Activated T-cell treated with anti-CD3 and anti-CD28 coated beads, Interleukin-2, amount 50 U/mL, for 24 hours (primary cell): ENCODE measurements at regions not wholly inside any gene's neighbourhood (a gene's known extent, or its start where the extent isn't known, plus 50 kb on each side); places are given as distances from the start of the nearest gene placed in this dataset.
"Not testable (repeated sequence)": the region's sequence is repeated elsewhere in the genome, so short reads cannot be mapped to it uniquely, and the experiment has no call there.

Experiments used
- DNase-seq: peaks from one replicate; pipeline ENCODE4 v3.0.0-alpha.2; 2020
- H3K27ac Mint-ChIP-seq: 2 replicates; pipeline ENCODE4 v1.8.0; 2020; ENCODE audit warnings: mild to moderate bottlenecking, mixed read lengths
- H3K27me3 Mint-ChIP-seq: 2 replicates; pipeline ENCODE4 v1.8.0; 2020; ENCODE audit warnings: mixed read lengths
- H3K36me3 Mint-ChIP-seq: 2 replicates; pipeline ENCODE4 v1.8.0; 2020; ENCODE audit warnings: low read depth, mixed read lengths
- H3K4me1 Mint-ChIP-seq: 2 replicates; pipeline ENCODE4 v1.8.0; 2020; ENCODE audit warnings: low read depth, mixed read lengths
- H3K4me3 Mint-ChIP-seq: 2 replicates; pipeline ENCODE4 v1.8.0; 2020; ENCODE audit warnings: mild to moderate bottlenecking, moderate library complexity, mixed read lengths
- H3K9me3 Mint-ChIP-seq: 2 replicates; pipeline ENCODE4 v1.8.0; 2020; ENCODE audit warnings: mixed read lengths

DNA sequence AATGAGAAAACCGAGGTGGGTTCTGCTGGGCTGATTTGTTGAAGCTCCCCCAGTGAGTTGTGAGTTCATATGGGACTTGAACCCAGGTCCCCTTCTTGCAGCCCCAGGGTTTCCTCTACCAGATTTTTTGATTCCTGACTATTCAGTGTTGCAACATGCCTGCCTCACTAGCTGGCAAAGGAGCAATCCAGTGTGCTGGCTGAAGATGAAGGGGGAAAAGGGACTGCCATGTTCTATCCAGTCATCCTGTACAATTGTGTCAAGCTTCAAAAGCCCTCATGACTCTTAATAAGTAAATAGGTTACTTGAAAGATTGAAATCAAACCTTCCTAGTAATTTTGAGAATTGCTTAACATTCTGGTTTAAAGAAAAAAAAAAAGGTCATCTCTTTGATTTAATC, 211.5 kb upstream of the TP63 start:
- Mint-ChIP-seq H3K4me3 (no peak overlapping the region), H3K9me3 (no peaks in the 10 kb centered on the region), H3K27me3 (no peaks in the 10 kb centered on the region), H3K27ac (no peak overlapping the region), H3K36me3 (no peaks in the 10 kb centered on the region), H3K4me1 (peaks cover 4% of the 10 kb centered on the region)
- no peak for DNase-seq

DNA sequence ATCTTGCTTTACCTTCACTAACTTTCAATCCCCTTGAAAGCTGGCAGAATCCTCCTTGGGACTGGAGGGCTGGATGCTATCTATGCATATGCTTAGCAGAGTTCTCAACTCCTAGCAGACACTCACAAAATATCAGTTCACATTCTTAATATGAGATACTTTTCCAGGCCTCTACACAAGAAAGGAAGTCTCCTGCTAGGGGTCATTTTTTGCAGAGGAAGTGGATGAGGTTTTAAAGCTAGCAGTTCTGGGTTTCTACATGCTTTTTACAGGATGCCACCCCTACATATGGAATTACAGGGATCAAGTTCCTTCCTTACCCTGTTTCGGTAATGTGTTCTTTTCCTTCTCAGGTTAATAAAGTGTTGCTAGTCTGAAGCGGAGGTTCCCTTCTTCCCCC, 206.3 kb upstream of the TP63 start:
- peaks cover 2% of the 10 kb centered on the region for H3K4me1 Mint-ChIP-seq

DNA sequence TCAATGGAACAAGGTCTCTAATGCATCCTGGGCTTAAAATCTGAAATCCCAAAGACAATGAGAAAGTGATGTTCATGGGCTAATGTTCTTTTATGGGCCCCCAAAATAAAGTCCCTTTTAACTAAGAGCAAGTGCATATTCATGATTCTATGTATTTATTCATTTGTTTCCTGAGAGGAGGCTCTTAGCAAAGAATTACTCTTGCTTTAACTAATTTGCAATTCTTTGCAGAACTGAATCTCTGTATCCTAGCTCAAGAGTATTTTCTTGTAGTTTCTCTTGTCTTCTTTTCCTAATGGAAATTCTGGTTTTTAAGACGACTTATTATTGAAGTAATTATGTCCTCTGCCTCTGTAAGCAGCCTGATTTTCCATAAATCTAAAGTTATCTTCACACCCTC, 202.2 kb upstream of the TP63 start:
- no peaks in the 10 kb centered on the region for H3K36me3 Mint-ChIP-seq
- H3K9me3 Mint-ChIP-seq = peaks cover 12% of the 10 kb centered on the region
- no peak for DNase-seq
- H3K4me3 Mint-ChIP-seq = no peak overlapping the region
- H3K27ac Mint-ChIP-seq = no peak overlapping the region
- no peaks in the 10 kb centered on the region for H3K4me1 Mint-ChIP-seq
- no peaks in the 10 kb centered on the region for H3K27me3 Mint-ChIP-seq

More for the DNA sequence above, 206.3 kb upstream of the TP63 start:
- Mint-ChIP-seq H3K27me3 (no peaks in the 10 kb centered on the region), H3K4me3 (no peak overlapping the region), H3K9me3 (peaks cover 4% of the 10 kb centered on the region), H3K36me3 (no peaks in the 10 kb centered on the region), H3K27ac (no peak overlapping the region)
- DNase-seq = no peak

DNA sequence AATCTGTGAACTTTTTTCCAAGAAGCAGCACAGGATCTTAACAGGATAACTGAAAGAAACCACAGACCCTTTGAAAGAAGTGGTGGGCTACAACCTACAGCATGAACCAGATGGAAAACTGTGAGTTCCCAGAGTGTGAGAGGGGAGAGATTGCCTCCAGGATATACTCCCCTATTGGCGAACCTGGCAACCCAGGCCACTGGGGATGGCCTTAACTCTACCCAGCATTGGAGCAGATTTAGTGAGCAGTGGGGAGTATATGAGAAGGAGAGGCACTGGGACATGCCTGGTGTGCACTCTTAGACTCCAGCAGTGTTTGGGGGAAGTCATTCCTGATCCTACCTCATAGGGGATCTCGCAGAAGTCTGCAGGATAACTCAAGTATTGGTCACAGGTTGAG, 201.0 kb upstream of the TP63 start:
- no peak for DNase-seq
- no peak overlapping the region for H3K27ac Mint-ChIP-seq
- H3K27me3 Mint-ChIP-seq = no peaks in the 10 kb centered on the region
- peaks cover 12% of the 10 kb centered on the region for H3K9me3 Mint-ChIP-seq
- no peaks in the 10 kb centered on the region for H3K4me1 Mint-ChIP-seq
- no peaks in the 10 kb centered on the region for H3K36me3 Mint-ChIP-seq
- H3K4me3 Mint-ChIP-seq = no peak overlapping the region

DNA sequence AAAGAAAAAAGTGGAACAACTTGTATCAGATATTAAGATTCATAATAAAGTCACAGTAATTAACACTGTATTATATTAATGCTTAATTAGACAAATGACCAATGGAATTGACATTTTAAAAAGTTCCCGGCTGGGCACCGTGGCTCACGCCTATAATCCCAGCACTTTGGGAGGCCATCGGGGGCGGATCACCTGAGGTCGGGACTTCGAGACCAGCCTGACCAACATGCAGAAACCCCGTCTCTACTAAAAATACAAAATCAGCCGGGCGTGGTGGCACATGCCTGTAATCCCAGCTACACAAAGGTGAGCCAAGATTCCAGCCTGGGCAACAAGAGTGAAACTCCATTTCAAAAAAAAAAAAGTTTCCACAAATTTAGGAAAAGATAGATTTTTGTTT, 188.9 kb upstream of the TP63 start:
- H3K9me3 Mint-ChIP-seq, DNase-seq, H3K4me1 Mint-ChIP-seq: not testable (repeated sequence)

DNA sequence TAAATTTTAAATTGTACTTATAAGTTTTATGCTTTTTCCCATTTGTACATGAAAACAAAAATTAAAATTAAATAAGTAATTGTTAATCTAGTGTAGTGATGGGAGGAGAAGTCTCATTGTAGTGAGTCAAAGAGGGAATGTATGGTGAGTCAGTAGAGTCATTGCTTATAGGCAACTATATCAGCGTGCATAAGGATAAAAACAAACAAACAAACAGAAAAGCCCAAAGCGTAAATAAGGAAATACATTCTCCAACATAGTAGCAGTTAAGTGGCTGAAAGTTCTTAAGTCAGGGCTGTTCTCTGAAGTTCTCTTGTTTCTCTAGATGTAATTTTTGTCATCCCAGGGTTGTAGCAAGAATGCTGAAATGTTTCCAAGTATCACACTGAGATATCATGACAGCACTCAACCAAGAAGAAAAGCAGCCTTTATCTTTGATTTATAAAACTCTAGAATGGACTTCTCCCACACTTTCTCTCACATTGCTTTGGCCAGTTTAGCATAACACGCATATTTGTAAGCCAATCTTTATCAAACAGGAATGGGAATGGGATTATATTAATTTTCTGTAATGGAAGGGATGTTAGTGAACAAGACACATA, 184.1 kb upstream of the TP63 start:
- Mint-ChIP-seq H3K9me3 (peaks cover 5% of the 10 kb centered on the region), H3K4me3 (no peak overlapping the region), H3K27me3 (no peaks in the 10 kb centered on the region), H3K36me3 (no peaks in the 10 kb centered on the region), H3K4me1 (no peaks in the 10 kb centered on the region), H3K27ac (no peak overlapping the region)
- no peak for DNase-seq

More for the DNA sequence above, 188.9 kb upstream of the TP63 start:
- H3K36me3 Mint-ChIP-seq, H3K27ac Mint-ChIP-seq, H3K4me3 Mint-ChIP-seq, H3K27me3 Mint-ChIP-seq: not testable (repeated sequence)

DNA sequence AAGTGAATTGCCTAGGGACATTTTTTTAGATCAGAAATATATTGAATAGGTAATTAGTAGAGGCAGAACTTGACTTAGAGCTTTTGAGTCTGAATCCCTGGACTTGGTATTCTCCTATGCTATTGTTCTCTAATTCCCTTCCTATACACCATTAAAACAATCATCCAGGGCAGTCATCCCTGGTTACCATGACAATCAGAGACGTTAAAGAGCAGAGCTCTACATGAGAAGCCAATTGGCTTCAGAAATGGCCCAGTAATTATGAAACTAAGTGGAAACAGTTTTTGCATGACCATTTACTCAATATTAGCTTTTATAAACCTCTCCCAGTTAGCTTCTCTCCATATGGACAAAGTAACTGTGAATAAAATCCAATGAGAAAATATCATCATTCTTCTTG, 182.1 kb upstream of the TP63 start:
- no peaks in the 10 kb centered on the region for H3K4me1 Mint-ChIP-seq
- no peaks in the 10 kb centered on the region for H3K36me3 Mint-ChIP-seq
- no peak overlapping the region for H3K27ac Mint-ChIP-seq
- no peak for DNase-seq
- H3K9me3 Mint-ChIP-seq = no peaks in the 10 kb centered on the region
- H3K27me3 Mint-ChIP-seq = no peaks in the 10 kb centered on the region
- H3K4me3 Mint-ChIP-seq = no peak overlapping the region

DNA sequence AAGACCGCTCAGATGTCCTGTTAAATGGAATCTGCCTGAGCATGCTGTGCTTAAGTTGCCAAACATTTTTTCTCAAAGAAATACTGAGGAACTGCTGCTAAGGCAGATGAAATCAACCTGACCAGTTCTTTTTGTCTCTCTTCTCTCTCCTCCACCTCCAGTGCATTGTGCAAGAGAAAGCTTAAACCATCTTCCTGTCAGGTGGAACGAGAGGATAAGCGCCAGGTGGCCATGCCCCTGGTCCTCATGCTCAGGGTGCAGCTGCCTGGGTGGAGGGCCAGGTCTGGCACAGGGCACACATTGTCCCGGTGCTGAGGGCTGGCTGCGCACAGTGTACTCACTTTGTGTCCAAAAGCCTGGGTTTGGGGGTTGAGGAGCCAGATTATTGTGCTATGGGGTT, 176.2 kb upstream of the TP63 start:
- DNase-seq = no peak
- no peak overlapping the region for H3K4me3 Mint-ChIP-seq
- H3K27ac Mint-ChIP-seq = no peak overlapping the region
- no peaks in the 10 kb centered on the region for H3K9me3 Mint-ChIP-seq
- no peaks in the 10 kb centered on the region for H3K4me1 Mint-ChIP-seq
- no peaks in the 10 kb centered on the region for H3K27me3 Mint-ChIP-seq
- no peaks in the 10 kb centered on the region for H3K36me3 Mint-ChIP-seq

DNA sequence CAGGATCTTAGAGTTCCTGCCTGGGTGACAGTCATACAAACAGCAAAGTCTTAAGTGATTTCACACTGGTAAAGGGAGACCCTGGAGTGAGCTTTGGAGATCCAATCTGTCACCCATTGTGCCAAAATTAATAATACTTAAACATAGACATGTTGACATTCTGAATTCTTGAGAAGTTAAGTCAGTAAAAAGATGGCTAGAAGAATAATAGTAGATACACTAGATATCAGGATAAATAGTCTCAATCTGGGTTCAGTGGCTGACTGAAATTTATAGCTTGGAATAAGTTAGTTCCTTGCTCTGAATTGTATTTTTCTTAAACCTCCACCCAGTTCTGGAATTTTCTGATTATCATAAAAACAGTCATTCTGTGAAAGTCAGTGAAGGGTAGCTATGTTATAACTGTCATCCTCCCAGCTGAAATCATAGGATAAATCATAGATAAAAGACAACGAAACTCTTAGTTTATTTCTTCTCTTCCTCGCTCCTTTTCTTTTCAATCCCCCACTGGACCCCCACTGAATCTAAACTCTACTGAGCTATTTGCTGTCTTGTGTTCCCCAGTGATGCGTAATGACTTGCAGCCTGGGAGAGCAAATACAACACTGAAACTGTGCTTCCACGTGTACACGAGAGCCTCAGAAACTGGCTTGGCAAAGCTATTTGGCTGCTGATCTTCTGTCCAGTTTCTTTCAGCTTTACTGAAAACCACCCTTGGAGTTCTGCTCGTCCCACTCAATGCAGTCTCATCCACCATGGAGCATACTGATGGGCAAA, 175.4 kb upstream of the TP63 start:
- Mint-ChIP-seq H3K9me3 (no peaks in the 10 kb centered on the region), H3K4me1 (no peaks in the 10 kb centered on the region), H3K27me3 (no peaks in the 10 kb centered on the region), H3K4me3 (no peak overlapping the region), H3K36me3 (no peaks in the 10 kb centered on the region), H3K27ac (no peak overlapping the region)
- no peak for DNase-seq

DNA sequence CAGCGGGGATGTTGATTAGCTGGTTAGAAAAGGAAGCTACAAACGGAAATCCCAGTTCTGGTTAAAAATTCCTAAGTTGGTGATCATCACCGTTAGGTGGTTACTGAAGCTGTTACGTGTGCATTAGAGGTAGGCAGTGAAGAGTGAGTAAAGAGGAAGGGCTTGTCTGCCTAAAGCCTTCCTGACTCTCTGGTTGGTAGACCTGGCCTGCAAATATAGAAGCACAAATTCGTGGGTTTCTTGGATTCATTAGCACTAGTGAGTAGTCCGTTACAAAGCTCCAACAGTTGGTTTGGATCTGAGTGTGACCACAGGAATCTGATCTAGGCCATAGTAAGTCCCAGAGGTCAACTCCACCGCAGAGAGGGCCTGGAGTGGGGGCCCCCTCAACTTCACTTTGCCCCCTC, 174.0 kb upstream of the TP63 start:
- Mint-ChIP-seq H3K27ac (no peak overlapping the region), H3K36me3 (no peaks in the 10 kb centered on the region), H3K9me3 (no peaks in the 10 kb centered on the region), H3K4me3 (no peak overlapping the region), H3K27me3 (no peaks in the 10 kb centered on the region), H3K4me1 (no peaks in the 10 kb centered on the region)
- no peak for DNase-seq

DNA sequence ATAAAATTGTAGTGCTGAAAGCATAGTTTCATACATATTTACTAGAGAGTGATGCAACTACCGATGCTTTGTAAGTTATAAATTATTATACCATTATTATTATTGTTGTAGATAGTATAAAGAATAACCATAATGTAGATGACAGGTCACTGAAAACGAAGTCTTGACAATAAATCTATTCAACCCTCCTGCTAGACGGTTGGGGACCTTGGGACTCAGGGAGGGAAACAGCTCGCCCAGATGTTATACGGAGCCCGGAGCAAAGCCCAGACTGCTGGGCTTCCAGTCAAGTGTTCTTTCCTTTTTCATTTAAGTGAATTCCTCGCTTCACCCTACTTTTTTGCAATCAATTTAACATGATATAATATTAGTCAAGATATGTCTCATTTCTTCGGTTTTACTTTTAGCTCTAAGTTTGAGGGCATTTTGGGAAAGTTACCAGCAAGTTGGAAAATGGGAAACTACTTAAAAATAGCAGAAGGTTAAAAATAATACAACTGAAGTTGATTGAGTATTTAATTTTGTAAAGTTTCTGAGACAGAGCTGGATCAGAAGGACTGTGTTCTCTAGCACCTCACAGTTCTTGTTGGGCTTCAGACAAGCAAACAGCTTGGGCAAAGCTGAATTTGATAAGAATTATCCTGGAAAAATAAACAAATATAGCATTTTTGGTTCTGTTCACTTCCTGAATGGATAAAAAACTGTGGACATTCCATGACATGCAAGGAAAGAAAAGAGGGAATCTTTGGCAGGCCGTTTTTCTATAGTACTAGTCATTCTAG, 173.4 kb upstream of the TP63 start:
- no peak for DNase-seq
- Mint-ChIP-seq H3K9me3 (no peaks in the 10 kb centered on the region), H3K4me3 (no peak overlapping the region), H3K4me1 (peaks cover 4% of the 10 kb centered on the region), H3K27ac (no peak overlapping the region), H3K36me3 (no peaks in the 10 kb centered on the region), H3K27me3 (no peaks in the 10 kb centered on the region)

DNA sequence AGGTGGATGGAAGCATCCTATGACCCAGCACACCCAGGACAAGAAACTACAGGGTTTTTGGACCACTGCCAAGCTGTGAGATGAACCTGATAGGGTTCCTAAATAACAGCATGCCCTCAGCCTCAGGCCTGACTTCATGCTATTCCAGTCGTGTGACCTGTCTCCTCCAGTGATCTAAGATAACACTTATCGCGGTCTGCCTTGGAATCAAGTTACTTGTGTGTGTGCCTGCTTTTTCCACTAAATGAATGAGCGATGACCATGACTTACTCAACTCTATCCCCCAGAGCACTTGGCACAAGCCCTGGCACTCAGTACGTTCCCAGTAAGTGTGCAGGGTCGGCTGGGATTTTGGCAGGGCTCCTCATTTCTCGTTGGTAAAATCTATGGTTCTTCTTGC, 172.7 kb upstream of the TP63 start:
- H3K27ac Mint-ChIP-seq = no peak overlapping the region

DNA sequence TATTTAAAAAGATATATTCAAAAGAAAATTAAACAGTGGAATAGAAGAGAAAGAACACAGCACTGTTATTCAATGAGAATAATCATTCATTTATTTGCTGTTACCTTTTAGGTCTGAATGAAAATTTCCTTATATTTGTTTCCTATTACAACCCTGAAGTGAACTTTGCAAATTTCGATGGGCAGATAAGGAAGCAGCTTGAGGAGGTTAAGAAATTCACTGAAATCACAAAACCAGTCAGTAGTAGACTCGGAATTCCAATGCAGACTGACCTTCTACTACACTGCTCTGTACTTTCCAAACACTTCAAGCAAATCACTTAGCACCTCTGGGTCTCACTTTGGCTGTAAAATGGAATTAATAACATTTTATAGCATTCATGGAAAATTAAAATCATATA, 172.0 kb upstream of the TP63 start:
- no peak overlapping the region for H3K27ac Mint-ChIP-seq
- no peaks in the 10 kb centered on the region for H3K36me3 Mint-ChIP-seq
- H3K4me1 Mint-ChIP-seq = peaks cover 4% of the 10 kb centered on the region
- no peak for DNase-seq
- no peaks in the 10 kb centered on the region for H3K9me3 Mint-ChIP-seq
- no peaks in the 10 kb centered on the region for H3K27me3 Mint-ChIP-seq
- no peak overlapping the region for H3K4me3 Mint-ChIP-seq

More for the DNA sequence above, 172.7 kb upstream of the TP63 start:
- H3K4me3 Mint-ChIP-seq = no peak overlapping the region
- H3K36me3 Mint-ChIP-seq = no peaks in the 10 kb centered on the region
- DNase-seq = no peak
- no peaks in the 10 kb centered on the region for H3K9me3 Mint-ChIP-seq
- H3K27me3 Mint-ChIP-seq = no peaks in the 10 kb centered on the region
- H3K4me1 Mint-ChIP-seq = peaks cover 4% of the 10 kb centered on the region

DNA sequence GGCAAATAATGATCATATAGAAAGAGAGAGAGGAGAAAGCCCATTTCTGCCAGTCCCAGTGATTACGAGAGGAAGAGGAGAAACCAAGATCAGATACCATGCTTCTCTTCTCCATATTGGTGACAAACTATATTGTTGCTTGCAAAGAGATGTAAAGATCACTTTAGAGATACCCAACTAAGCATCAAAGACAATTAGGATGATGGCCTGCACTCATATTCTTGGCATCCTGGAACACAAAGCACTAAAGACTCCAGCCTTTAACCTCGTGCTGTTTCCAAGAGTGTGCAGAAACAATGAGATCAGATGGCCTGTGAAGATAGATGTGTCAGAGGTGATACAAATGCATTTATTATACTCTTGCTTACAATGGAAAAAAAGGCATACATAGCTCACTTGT, 170.7 kb upstream of the TP63 start:
- peaks cover 4% of the 10 kb centered on the region for H3K4me1 Mint-ChIP-seq
- no peaks in the 10 kb centered on the region for H3K9me3 Mint-ChIP-seq
- no peak overlapping the region for H3K27ac Mint-ChIP-seq
- no peak for DNase-seq
- H3K36me3 Mint-ChIP-seq = no peaks in the 10 kb centered on the region
- no peaks in the 10 kb centered on the region for H3K27me3 Mint-ChIP-seq
- no peak overlapping the region for H3K4me3 Mint-ChIP-seq

DNA sequence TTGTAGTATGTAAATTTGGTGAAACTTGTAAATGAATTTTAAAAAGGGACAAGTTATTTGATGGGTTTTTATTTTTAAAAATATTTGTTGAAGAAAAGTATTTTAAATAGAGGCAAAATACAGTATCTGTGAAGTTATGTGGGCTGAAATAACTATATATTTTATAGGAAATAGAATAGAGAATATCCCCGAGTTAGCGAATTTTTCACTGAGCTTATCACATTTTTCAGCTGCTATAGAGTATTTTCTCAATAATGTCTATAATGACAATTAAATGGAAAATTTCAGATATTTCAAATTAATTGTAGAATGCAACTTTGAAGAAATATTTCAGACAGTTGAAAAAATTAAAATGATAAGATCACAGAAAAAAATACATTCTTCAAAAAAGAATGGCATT, 166.4 kb upstream of the TP63 start:
- Mint-ChIP-seq H3K36me3 (no peaks in the 10 kb centered on the region), H3K4me1 (peaks cover 4% of the 10 kb centered on the region), H3K9me3 (no peaks in the 10 kb centered on the region), H3K4me3 (no peak overlapping the region), H3K27me3 (no peaks in the 10 kb centered on the region), H3K27ac (no peak overlapping the region)
- no peak for DNase-seq
